HT-29 (cell line): ENCODE measurements at regions not wholly inside any gene's neighbourhood (a gene's known extent, or its start where the extent isn't known, plus 50 kb on each side); places are given as distances from the start of the nearest gene placed in this dataset.

Experiments used
- DNase-seq: peaks from one replicate; pipeline ENCODE4 v3.0.0-alpha.2; 2015; ENCODE audit warnings: low spot score

DNA sequence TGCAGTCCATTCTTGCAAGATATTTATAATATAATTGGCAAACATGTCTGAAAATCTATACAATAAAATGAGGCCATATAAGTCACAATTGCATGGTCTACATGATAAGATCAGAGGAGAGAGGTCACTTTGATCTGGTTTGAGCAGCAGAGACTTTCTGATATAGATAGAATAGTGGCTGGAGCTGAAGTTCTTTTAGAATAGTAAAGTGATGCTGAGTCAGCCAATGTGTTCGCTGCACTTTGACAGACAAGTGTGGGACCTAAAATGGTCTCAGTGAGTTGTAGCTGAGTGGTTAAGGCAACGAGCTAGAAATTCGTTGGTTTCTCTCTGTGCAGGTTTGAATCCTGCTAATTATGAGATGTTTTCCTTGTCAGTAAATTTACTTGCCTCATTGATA lies 257.0 kb upstream of the C11orf87 start:
- DNase-seq, result no peak

DNA sequence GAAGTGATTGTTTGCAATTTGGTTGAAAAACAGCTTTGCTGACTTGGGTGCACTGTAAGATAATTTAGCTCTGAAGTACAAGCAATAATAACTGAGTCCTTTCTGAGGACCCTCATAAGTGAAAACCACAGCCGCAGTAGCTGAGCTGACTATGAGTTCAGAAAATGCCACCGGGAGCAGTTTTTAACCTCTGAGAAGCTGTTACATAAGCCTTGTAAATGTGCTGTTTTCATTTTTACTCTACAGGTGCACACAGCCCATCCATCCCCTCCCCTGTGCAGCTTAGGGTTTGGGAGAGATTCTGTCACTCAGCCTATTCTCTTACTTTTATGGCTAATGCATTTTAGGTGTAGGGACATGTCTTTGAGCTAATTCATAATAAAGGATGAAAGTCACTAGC lies 255.5 kb upstream of the C11orf87 start:
- DNase-seq, result no peak

DNA sequence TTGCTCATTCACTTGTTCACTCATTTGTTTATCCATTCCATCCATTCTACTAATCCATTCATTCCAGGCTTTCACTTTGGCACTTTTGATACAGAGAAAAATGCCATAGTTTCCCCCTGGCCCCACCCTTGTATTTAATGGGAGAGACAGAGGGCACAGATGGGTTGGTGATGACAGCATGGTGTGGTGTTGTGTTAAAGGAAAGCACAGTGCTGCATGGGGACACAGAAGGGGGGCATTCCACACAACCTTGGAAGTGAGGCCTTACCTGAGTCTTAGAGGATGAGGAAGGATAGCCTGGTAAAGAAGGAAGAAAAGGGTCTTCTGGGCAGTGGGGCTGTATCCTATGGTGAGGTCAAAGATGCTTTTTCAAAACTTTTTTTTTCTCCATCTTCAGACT lies 248.5 kb upstream of the C11orf87 start:
- no peak for DNase-seq

DNA sequence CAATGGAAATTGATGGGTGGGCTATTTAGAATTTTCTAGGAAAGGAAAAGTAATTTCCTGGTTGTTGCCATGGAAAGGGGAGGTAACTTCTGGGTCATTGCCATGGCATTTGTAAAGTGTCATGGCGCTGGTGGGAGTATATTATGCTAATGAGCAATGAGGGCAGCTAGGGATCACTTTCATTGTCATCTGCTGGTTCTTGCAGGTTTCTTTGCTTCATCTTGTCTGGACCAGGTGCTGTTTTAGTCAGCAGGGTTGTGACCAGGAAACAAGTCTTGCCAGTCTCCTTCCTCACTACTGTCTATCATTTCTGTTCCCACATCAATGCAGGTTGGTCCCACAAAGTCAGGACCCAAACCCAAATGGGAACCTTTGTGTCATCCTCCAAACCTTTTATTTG lies 237.6 kb upstream of the C11orf87 start:
- no peak for DNase-seq

DNA sequence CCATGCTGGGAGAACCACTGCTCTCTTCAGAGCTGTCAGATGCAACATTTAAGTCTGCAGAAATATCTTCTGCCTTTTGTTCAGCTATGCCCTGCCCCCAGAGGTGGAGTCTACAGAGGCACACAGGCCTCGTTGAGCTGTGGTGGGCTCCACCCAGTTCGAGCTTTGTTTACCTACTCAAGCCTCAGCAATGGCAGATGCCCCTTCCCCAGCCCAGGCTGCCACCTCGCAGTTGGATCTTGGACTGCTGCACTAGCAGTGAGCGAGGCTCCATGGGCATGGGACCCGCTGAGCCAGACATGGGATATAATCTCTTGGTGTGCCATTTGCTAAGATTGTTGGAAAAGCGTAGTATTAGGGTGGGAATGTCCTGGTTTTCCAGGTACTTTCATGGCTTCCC lies 229.1 kb upstream of the C11orf87 start:
- no peak for DNase-seq

DNA sequence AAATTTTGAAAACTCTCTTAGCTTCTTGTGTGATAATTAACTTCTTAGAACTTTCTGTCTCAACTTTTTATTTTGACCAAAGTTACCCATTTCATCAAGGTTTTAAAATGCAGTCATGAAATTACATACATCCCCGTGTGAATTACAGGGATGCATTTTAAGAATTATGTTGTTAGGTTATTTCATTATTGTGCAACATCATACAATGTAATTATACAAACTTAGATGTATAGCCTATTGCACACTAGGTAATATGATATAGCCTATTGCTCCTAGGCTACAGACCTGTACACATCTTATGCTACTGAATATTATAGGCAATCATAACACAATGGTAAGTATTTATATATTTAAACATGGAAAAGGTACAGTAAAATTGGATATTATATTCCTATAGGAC lies 228.1 kb upstream of the C11orf87 start:
- no peak for DNase-seq

DNA sequence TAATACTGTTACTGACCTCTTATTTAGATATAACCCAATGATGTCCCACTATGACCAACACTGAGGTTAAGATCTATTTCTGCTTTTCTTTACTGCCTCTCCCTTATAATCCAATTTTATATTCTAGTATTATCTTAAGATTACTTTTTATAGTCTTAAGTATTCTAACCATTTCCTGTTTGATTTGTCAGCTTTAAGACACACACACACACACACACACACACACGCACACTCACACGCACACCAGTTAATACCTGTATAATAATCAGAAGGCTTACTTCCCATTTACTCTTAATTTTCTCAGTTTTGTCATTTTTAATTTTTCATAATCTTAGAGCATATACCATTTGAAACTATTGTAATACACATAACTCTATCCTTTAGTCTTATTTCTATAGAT lies 226.0 kb upstream of the C11orf87 start:
- no peak for DNase-seq

DNA sequence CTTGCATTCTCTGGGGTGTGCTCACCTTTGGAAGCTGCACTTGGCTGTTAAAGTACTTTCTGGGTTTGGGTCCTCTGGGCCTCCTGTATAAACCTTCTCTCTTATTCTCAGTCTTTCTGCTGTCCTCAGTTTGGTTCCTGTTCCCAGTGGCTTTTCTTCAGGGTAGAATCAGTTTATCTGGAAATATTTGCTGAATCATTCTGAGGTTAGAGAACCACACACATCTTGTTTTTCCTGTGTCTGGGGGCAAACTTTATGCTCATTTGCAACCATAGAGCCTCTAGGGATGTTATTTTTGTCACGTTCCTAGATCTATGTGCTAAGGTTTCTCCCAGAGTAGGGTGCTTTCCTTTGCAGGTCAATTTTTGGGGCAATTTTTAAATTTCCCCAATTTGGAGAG lies 224.3 kb upstream of the C11orf87 start:
- no peak for DNase-seq

DNA sequence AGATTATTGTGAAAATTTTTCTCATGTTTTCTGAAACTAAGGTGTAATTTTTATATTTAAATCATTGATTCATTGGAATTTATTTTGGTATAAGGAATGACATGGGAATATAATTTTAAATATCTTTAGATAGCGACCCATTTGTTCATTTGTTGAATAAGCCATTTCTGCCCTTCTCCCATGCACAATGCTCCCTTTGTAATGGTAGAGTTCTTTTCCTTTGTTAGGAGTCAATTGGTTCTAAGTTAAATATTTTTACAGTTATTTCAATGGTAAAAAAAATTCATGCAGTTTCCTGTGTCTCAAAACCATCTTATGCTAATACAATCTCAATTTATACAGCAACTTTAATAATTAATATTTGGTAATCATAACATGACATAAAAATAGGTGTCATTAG lies 218.8 kb upstream of the C11orf87 start:
- DNase-seq, result no peak

DNA sequence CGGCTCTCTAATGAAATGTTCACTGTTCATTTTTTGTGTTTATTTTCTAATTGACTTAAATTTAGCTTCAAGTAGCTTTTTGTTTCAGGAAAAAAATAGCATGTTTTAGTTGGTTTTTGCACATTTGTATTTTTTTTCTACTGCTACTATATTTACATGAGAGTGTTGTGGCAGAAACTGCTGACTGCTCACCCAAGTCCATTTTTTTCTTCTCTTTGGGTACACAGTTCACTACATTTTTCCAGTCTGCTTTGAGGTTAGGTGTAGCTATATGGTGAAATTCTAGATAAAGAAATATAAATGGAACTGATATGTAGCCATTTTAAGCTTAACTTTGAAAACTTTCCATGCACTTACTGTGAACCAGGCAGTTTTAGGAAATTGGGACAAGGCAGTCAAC lies 216.7 kb upstream of the C11orf87 start:
- no peak for DNase-seq

DNA sequence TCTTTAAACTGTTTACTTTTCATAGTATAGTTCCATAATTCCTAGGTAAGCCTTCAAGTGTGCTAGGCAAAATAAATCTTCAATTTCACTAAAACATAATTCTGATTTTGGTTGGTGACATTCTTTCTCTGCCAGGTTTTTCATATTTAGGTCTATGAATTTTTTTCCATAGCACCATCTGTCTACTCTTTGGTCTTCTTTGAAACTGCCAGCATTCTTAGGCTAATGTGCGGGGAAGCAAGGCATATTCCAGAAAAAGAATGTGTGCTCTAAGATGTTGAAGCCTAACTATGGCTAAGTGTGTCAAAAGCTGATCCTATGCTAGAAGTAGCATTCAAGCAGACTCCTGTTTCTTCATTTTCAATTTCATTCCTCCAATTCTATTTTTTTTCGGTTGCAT lies 213.9 kb upstream of the C11orf87 start:
- no peak for DNase-seq

DNA sequence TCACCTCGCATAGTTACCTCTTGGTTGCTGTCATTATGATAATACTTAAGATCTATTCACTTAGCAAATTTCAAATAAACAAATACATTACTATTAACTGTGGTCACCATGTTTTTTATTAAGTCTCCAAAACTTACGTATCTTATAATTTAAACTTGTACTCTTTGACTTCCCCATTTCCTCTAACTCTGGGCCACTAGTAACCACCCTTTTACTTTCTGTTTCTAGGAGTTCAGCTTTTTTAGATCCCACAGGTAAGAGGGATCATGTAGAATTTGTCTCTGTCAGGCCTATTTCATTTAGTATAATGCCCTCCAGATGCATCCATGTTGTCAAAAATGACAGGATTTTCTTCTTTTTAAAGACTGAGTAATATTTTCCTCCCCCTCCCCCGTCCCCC lies 212.4 kb upstream of the C11orf87 start:
- no peak for DNase-seq

DNA sequence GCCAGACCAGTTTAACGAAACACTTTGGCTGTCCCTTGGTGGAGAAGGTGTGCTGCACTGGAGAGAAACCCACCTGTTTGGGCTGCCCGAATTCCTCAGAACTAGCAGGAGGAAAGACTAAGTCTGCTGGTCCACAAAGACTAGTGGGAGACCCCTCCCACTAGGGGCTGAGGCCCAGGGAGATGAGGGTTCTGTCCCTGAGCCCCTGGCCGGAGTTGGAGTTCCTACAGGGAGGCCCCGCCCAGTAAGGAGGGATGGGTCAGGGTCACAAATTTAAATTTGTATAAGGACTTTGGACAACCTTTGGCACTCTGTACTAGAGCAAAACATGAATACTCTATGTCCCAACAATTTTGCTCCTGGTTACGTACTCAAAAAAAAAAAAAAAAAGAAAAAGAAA lies 200.8 kb upstream of the C11orf87 start:
- DNase-seq, result no peak

DNA sequence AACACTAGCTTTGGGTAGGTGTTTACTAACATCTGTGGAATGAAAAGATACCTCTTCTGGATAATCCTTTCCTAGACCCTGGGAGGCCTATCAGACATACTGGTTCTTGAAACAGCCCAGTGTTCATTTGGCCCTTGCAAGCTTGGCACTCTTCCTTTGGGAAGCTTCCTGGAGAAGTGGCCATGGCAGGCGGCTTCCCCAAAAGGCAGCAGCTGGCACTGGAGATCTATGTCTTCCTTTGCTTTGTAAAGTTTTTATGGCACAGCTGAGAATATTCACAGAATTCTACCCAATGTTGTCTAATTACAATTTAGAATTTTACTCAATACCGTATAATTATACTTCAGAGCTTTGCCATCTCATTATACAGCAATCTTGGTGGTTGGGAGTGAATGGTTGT lies 199.2 kb upstream of the C11orf87 start:
- no peak for DNase-seq

DNA sequence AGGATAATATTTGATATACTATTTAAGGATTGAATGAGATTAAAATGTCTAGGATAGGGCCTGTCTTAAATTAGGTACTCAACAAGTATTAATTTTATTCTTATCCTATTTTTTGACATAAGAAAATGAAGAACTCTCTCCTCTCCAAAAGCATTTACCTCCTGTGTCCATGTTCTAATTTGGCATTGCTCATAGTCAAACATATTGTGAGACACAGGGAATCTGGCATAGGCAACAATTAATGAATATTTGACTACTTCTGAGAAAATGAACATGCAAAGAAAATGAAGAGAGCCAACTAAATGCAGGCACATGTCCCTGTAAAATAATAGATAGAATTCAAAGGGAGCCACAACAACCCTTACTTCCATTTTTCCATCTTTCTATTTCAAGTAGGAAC lies 198.5 kb upstream of the C11orf87 start:
- no peak for DNase-seq

DNA sequence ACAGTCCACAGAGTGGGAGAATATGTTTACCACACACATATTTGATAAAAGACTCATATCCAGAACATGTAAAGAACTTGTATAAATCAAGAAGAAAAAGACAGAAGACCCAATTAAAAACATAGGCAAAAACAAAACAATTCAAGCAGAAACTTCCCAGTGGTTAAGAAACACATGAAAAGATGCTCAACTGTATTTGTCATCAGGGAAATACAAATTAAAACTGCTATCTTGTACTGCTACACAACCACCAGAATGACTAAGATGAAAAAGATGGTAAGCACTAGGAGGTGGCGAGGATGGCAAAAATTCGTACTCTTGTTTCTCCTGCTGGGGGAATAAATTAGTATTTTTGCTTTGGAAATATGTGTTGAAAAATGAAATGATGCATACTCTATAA lies 192.3 kb upstream of the C11orf87 start:
- DNase-seq, result no peak

DNA sequence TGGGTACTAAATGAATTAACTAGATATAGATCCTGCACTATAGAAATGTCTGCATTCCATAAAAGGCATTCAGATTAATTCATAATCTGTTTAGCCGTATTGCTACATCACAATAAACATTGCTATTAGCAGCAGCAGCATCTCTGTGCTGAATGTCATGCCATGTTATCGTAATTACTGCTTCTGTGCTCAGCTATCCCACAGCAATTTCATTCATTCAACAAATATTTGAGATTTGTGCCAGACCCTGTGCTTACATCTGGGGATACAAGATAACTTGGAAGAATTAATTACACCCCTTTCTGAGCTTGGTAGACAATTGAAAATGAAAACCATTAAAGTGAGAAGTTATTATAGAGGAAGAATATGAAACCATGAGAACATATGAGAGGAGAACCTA lies 185.8 kb upstream of the C11orf87 start:
- no peak for DNase-seq

DNA sequence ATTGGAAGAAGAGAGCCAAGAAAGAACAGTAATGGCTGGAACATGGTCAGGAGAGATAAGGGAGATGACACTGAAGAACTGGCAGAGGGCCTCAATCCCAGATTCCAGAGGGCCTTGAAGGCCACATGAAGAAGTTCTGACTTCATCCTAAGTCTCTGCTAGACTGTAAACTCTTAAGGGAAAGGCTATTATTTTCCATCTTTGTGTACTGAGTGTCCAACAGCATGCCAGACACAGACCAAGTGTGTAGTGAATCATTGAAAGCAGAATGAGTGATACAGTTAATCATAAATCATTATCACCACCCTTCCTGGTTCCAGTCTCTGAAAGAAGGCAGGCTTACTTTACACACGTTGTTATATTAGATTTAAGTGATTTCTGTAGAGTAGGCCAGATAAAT lies 185.3 kb upstream of the C11orf87 start:
- peak; percentile 69 for DNase-seq

DNA sequence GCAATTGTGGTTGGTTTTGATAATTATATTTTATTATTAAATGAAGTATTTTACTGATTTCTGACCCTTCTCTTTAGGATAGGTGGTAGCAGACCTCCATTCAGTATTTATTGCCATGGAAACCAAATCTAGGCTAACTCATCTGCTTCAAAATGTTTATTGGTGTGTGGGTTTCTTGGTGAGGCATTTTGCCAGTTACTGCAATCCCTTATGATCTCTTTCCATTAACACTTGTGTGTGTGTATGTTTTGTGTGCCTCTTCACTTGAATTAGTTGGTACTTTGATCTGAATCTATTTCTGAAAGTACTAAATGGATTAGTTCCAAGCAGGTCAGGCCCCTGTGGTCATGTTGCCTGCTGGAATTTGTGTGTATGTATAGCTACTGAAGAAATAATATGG lies 184.4 kb upstream of the C11orf87 start:
- DNase-seq, result no peak

DNA sequence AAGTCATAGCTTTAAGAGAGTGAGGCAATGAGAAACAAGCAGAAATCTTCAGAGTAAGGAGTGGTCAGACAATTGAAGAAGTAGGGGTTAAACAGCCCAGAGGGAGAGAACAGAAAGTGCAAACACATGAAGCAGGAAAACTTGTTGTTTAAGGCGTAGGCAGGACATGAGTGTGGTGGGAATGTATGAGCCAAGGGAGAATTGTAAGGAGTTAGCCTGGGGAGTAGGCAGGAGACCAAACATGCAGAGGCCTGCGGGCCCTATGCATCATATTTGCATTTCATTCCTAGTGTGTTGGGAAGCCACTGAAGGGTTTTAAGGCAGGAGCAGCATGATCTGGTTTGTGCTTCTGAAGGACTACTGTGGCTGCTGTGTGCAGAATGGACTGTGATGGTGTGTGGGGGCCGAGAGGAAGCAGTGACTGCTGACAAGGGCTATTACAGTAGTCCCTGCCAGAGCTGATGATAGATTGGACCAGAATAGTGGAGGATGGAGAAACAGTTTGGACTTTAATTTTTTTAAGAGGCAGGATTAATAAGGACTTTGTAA lies 179.9 kb upstream of the C11orf87 start:
- no peak for DNase-seq

DNA sequence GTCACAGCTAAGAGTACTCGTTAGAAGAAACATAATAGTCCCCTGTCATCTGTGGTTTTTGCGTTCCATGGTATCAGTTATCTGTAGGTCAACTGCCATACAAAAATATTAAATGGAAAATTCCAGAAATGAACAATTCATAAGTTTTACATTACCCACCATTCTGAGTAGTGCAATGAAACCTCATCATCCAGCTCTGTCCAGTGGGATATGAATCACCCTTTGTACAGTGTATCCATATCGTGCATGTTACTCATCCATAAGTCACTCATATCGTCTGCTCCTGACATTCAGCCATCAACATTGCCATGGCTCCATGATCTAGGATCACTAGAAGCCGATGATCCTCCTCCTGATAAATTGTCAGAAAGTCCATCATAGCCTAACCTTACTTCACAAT lies 174.9 kb upstream of the C11orf87 start:
- DNase-seq, result no peak

DNA sequence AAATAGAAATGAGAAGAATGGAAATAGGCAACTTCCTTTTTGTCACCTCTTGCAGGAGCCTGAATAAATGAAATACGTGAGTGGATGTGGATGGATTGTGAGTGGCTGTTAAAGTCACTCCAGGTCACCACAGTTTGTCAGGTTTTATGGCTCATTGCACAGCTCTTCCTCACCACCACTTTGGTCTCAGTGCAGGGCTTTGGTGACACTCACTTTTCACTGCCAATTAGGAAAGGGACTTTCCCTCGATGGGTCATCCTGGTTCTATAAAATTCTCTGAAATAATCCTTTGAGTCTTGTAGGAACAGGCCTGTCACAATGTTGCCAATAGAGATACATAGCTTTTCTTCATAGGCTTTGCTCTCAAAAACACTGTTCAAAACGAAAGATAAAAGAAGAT lies 172.4 kb upstream of the C11orf87 start:
- no peak for DNase-seq

DNA sequence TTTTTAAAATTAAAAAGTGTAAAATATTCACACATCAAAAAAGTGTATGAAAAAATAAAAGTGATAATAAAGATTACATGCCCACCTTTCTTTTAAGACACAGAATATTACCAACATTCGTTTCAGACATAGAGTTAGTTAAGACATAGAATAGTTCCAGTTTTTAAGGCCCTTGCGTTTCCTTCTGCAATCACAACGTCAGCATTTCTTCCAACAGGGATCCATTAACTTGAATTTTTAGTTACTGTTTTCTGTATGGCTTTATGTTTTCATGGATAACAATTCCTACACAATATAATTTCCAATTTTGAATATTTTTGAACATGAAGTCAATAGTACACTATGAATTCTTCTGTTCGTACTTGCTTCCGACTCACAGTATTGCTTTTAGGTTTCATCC lies 170.8 kb upstream of the C11orf87 start:
- no peak for DNase-seq

DNA sequence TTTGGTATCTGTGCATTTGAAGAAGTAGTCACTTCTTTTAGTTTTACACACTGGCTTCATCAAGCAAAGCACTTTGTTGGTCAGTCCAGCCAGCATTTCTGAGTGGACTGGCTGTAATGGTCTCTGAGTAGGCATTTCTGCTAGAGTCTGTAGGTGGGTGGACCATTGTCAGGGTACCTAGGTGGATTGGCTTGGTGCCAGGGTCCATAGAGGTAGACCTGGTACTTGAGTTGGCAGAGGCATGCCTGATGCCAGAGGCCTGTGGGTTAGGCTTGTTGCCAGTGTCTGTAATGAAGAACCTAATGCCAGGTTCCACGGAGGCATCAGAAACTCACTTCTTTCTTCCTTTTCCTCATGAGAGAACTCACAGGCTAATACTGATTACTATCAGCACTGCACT lies 157.9 kb upstream of the C11orf87 start:
- DNase-seq, result no peak
